ENCODE measurements at regions not wholly inside any gene's neighbourhood (a gene's known extent, or its start where the extent isn't known, plus 50 kb on each side); places are given as distances from the start of the nearest gene placed in this dataset.

- TF ChIP-seq POLR2AphosphoS5 (IDR thresholded peaks at IDR 0.05) (no peak), CTCF (IDR thresholded peaks at IDR 0.05) (no peak), POLR2A (IDR thresholded peaks at IDR 0.05) (no peak)
Observed at GRCh38 chr19:30249911-30250310, 122.3 kb upstream of the ZNF536 start.
